ES-I3 (cell line): ENCODE measurements at regions not wholly inside any gene's neighbourhood (a gene's known extent, or its start where the extent isn't known, plus 50 kb on each side); places are given as distances from the start of the nearest gene placed in this dataset.

Experiments
- H3K36me3 ChIP-seq: 2 replicates; pipeline ENCODE4 v1.6.1; 2013; ENCODE audit warnings: mild to moderate bottlenecking, low read length, control low read depth, moderate library complexity; ENCODE audit not compliant: insufficient read depth
- H3K4me1 ChIP-seq: 2 replicates; pipeline ENCODE4 v1.6.1; 2013; ENCODE audit warnings: mild to moderate bottlenecking, control low read depth, low read length; ENCODE audit not compliant: insufficient read depth
- H3K9ac ChIP-seq: 2 replicates; pipeline ENCODE4 v1.6.1; 2013; ENCODE audit warnings: low read depth, mild to moderate bottlenecking, low read length, moderate library complexity
- H3K9me3 ChIP-seq: 2 replicates; pipeline ENCODE4 v1.6.1; 2013; ENCODE audit warnings: mild to moderate bottlenecking, low read length, moderate library complexity; ENCODE audit not compliant: control insufficient read depth, insufficient read depth

DNA sequence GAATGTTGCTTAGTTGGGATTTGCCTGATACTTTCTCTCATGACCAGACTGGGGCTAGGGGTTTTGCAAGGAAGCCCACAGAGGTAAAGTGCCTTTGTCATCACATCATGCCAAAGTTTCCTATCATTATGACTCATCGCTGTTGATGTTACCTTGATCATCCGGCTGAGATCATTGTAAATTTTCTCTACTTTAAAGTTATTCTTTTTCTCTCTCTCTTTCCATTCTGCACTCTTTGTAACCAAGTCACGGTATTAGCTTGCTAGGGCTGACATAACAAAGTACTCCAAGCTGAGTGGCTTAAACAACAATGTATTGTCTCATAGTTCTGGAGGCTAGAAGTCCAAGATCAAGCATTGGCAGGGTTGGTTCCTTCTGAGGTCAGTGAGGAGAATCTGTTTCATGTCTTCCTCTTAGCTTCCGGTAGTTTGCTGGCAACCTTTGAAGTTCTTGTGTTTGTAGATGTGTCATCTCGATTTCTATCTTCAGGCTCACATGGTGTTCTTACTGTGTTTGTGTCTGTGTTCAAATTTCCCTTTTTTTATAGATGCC lies 113.0 kb downstream of the DTHD1 start:
- no peaks in the 10 kb centered on the region for H3K4me1 ChIP-seq
- no peak overlapping the region for H3K9ac ChIP-seq
- H3K9me3 ChIP-seq = no peaks in the 10 kb centered on the region
- H3K36me3 ChIP-seq = no peaks in the 10 kb centered on the region

DNA sequence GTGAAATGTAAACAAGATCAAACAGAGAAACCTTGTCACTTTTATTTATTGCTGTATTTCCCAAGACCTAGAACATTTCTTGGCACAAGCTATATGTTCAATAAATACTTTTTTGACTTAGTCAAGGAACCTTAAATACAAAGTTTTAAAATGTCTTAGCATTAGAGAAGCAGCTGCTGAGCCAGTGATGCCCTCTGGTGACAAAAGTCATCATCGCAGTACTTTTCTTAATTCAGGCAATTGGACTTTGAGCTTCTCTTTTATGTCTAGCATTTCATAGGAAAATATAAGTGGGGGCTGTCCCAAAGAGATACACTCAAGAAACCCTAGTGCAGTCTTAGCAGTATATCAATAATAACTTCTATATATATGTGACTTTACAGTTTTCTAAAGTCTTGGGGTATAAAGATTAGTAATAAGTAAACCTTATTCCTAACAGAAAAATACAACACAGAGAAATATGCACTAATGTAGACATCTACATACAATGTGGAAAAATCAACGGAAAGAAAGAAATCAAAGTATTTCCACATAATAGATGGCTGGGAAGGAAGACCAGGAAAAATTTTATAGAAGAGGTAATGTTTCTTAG lies 118.4 kb downstream of the DTHD1 start:
- H3K9ac ChIP-seq = no peak overlapping the region
- H3K4me1 ChIP-seq = no peaks in the 10 kb centered on the region
- no peaks in the 10 kb centered on the region for H3K9me3 ChIP-seq
- H3K36me3 ChIP-seq = no peaks in the 10 kb centered on the region

DNA sequence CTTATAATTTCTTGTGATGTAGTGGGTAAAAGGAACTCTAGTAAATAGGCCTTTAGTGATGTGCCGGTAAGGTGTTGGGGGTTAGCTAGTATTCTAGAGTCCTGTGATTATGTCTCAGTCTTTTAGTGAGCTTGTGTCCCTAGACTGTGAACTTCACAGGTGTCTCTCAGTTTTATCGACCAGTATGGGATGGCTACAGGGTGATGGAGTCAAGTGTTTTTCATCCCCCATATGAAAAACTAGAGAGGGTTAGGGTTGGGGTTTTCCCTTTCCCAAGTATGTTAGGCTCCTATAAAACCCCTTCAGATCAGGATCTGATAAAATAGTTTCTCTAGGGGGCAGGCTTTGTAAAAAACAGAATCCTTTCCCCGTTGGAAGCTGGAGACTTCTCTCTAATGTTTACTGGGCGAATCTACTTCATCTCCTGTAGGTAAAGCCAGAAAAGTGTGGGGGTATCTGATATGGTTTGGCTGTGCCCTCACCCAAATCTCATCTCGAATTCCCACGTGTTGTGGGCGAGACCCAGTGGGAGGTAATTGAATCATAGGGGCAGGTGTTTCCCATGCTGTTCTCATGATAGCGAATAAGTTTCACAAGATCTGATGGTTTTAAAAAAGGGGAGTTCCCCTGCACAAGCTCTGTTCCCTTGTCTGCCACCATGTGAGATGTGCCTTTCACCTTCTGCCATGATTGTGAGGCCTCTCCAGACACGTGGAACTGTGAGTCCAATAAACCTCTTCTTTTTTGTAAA lies 120.8 kb downstream of the DTHD1 start:
- H3K9me3 ChIP-seq = no peaks in the 10 kb centered on the region
- H3K4me1 ChIP-seq = no peaks in the 10 kb centered on the region
- no peak overlapping the region for H3K9ac ChIP-seq
- H3K36me3 ChIP-seq = no peaks in the 10 kb centered on the region

DNA sequence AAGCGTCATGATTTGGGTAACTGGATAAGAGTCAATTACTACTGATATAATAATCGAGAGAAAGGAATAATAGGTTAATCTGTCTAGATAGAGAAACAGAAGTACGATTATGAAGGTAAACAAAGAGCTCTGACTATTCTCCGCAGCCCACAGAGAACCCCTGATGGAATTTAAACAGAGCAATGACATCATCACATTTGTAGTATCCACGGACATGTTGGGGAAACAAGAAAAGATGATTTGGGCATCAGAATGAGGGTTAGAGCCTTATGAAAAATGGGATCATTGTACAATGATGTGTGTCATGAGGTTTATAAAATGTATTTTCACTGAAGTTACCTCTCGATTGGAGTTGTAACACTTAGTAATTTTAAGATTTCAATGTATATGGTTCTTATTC lies 129.9 kb downstream of the DTHD1 start:
- H3K36me3 ChIP-seq = no peaks in the 10 kb centered on the region
- H3K4me1 ChIP-seq = no peaks in the 10 kb centered on the region
- H3K9me3 ChIP-seq = no peaks in the 10 kb centered on the region
- H3K9ac ChIP-seq = no peak overlapping the region

DNA sequence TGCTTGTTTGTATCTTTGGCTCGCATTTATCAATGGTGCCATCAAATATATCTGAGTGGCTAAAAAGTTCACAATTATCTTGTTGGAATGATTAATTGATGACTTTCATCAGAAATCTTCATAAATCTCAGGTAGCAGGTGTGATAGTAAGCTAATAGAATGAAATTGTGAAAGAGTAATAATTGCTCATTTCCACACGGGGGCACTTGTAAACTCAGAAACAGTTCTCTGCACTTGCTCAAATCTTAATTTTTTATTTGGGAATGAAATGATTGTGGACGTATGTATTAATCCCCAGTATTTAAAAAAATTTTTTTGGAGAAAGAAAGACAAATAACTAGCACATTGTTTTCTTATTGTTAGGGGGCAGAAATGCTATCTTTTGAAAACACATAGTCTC lies 132.8 kb downstream of the DTHD1 start:
- Histone ChIP-seq H3K4me1 (no peaks in the 10 kb centered on the region), H3K9ac (no peak overlapping the region), H3K36me3 (no peaks in the 10 kb centered on the region), H3K9me3 (no peaks in the 10 kb centered on the region)

DNA sequence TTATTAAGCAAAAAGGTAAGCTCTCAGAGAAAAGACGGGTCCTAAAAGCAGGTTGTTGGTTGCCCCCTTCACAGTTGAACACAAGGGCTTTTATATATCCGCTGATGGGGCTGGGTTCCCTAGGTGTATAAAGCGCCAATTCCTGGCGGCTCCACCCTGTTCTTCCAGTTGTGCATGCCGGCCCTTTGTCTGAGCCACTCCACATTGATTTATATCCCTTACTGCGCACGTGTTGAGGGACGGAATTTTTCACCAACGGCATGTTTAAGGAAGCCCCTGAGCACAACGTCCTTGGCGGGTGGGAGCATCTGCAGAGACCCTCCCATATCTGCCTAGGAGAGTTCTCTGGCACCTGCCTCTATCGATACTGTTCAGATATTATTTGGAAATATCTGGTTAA lies 135.7 kb downstream of the DTHD1 start:
- Histone ChIP-seq H3K36me3 (no peaks in the 10 kb centered on the region), H3K9ac (no peak overlapping the region)

DNA sequence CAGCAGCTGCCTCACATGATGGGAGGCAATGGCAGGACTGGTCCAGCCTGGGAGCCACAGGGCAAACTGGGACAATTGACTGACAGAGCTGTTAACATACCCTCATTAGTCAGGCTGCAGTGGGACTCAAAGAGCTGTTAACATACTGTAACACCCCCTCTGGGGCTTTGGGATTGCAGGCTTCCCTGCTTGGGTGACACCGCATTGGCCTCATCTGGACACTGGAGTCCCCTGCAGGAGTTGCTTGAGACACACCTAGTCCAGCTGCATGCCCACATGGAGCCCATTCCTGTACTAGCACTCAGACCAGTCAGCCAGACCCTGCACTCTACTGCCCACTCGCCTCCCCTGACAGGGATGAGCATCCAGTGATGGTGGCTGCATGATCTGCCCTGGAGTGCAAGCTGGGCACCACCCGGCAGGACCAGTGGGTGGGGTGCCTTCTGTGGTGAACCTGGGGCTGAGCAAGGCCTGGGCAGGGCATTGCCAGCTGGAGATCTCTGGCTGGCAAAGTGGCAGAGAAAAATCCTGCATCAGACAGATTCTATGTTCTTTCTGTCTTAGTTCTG lies 138.8 kb downstream of the DTHD1 start:
- H3K36me3 ChIP-seq = no peaks in the 10 kb centered on the region
- no peaks in the 10 kb centered on the region for H3K9me3 ChIP-seq
- H3K4me1 ChIP-seq = no peaks in the 10 kb centered on the region
- H3K9ac ChIP-seq = no peak overlapping the region

More for the DNA sequence above, 135.7 kb downstream of the DTHD1 start:
- no peaks in the 10 kb centered on the region for H3K4me1 ChIP-seq
- H3K9me3 ChIP-seq = no peaks in the 10 kb centered on the region

DNA sequence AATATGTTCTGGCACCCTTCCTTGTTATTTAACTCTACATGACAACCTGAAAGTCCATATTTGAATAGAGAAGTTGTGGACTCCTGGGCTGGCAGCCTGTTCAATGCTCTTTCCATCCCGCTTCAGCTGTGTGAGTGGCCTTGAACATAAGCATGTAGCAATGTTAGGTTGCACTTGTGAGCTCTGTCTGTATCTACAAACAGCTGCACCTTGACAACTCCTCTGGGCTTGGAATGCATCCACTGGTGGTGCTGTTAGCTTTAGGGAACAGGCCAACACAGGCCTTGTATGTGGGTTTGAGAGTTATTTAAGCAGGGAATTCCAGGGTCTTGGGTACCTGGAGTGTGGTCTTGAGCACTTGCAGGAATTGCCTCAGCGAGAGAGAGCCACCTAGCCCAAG lies 141.2 kb downstream of the DTHD1 start:
- Histone ChIP-seq H3K9me3 (no peaks in the 10 kb centered on the region), H3K36me3 (no peaks in the 10 kb centered on the region), H3K9ac (no peak overlapping the region), H3K4me1 (no peaks in the 10 kb centered on the region)

DNA sequence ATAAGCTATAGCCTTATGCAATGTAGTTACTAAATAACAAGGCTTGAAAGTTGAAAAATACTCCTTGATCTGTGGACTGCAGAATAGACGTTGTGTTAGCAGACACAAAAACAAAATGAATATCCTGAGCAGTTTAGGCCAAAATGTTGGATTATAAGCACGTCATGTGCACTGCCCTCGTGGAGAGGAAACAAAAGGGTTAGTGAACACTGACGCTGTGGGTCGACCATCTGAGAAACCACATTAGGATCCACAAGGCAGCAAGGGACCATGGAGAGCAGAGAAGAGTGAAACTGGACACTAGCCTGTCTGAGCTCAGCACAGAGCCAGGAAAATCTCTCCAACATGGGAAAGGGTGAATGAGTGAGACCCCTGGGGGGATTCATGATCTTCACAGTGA lies 145.3 kb downstream of the DTHD1 start:
- H3K9ac ChIP-seq = no peak overlapping the region
- no peaks in the 10 kb centered on the region for H3K4me1 ChIP-seq
- no peaks in the 10 kb centered on the region for H3K9me3 ChIP-seq
- H3K36me3 ChIP-seq = no peaks in the 10 kb centered on the region

DNA sequence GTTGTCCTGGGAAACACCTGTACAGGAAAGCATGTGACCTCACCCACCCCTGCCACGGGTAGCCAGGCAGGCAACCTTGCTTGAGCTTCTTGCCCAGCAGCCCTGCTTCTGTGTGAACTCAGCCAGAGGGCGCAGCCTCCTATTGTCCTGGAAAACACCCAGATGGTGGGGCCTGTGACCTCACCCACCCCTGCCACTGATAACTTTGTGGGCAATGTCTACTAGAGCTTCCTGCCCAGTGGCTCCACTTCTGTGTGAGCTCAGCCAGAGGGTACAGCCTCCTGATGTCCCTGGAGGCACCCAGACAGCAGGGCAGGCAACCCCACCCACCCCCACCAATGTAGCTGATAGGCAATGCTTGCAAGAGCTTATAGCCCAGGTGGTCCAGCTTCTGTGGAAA lies 146.3 kb downstream of the DTHD1 start:
- no peak overlapping the region for H3K9ac ChIP-seq

DNA sequence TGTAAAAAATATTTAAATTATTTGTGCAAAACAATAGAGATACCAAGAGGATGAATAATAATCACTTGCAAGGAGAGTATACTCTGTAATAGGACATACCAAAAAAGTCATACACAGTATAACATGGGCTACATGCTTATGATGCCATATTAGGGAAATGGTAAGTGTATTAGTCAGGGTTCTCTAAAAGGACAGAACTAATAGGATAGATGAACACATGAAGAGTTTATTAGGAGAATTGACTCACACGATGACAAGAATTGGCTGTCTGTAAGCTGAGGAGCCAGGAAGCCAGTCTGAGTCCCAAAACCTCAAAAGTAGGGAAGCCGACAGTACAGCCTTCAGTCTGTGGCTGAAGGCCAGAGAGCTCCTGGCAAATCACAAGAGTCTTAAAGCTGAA lies 151.2 kb downstream of the DTHD1 start:
- no peaks in the 10 kb centered on the region for H3K36me3 ChIP-seq
- H3K4me1 ChIP-seq = no peaks in the 10 kb centered on the region
- no peak overlapping the region for H3K9ac ChIP-seq
- H3K9me3 ChIP-seq = no peaks in the 10 kb centered on the region

More for the DNA sequence above, 146.3 kb downstream of the DTHD1 start:
- H3K9me3 ChIP-seq = no peaks in the 10 kb centered on the region
- H3K4me1 ChIP-seq = no peaks in the 10 kb centered on the region
- H3K36me3 ChIP-seq = no peaks in the 10 kb centered on the region

DNA sequence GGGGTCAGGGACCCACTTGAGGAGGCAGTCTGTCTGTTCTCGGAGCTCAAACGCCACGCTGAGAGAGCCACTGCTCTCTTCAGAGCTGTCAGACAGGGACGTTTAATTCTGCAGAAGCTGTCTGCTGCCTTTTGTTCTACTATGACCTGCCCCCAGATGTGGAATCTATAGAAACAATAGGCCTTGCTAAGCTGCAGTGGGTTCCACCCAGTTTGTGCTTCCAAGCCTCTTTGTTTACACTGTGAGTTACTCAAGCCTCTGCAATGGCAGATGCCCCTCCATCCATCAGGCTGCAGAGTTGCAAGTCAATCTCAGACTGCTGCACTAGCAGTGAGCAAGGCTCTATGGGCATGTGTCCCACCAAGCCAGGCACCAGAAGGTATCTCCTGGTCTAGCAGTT lies 158.1 kb downstream of the DTHD1 start:
- H3K4me1 ChIP-seq = no peaks in the 10 kb centered on the region
- H3K9ac ChIP-seq = no peak overlapping the region
- H3K9me3 ChIP-seq = no peaks in the 10 kb centered on the region
- no peaks in the 10 kb centered on the region for H3K36me3 ChIP-seq

DNA sequence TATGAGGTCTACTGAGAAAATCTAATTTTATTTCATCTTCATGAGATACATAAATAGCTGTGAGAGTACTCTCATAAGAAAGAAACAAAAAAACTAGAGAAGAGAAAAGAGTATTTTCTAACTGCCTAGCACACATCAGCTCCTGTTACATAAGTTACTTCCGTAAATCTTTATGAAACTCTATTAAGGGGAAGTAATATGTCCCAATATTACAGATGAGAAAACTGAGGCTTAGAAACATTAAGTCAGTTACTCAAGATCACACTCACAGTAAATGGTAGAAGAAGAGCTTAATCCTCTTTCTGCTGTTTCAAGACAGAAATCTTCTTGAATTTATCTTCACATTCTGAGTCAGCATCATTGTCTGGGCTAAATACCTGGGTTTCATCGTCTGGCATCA lies 164.1 kb downstream of the DTHD1 start:
- Histone ChIP-seq H3K9ac (no peak overlapping the region), H3K4me1 (no peaks in the 10 kb centered on the region), H3K36me3 (no peaks in the 10 kb centered on the region), H3K9me3 (no peaks in the 10 kb centered on the region)

DNA sequence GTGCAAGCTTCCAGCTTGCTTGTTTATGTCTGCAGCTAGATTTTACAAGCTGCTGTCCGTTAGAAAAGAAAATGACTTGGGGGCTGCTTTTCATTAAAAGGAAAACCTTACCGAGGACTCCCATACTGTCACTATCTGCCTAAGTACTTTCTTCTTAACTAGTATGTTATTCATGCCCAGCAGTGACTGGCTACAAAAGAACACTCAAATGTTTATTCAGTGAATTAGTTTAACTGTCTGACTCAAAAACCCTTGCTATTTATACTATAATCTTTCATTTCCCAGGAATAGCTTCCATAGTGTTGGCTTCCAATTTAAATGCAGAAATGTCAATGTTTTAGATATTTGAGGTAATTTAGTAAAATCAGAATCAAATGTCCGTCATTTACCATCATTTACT lies 164.9 kb downstream of the DTHD1 start:
- Histone ChIP-seq H3K9me3 (no peaks in the 10 kb centered on the region), H3K36me3 (no peaks in the 10 kb centered on the region), H3K9ac (no peak overlapping the region), H3K4me1 (no peaks in the 10 kb centered on the region)

DNA sequence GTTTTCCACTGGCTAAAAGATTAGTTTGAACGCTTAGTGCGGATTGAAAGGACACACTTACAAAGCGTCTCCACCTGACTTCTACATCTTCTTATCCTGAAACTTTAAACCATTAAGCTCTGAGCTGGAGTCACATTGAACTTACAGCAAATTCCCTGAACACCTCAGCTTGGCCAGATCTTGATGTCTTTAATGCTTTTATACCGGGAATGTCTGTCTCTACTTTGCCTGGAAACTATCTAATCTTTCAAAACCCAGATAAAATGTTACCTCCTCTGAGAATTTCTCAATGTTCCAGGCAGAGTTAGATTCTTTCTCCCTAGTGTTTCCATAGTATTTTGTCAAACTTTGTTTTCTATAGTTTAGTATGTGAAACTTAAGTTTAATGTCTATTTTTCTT lies 179.9 kb downstream of the DTHD1 start:
- H3K9ac ChIP-seq = no peak overlapping the region
- H3K9me3 ChIP-seq = no peaks in the 10 kb centered on the region
- no peaks in the 10 kb centered on the region for H3K36me3 ChIP-seq
- no peaks in the 10 kb centered on the region for H3K4me1 ChIP-seq
